ENCODE measurements at regions not wholly inside any gene's neighbourhood (a gene's known extent, or its start where the extent isn't known, plus 50 kb on each side); places are given as distances from the start of the nearest gene placed in this dataset.
"Not testable (repeated sequence)": the region's sequence is repeated elsewhere in the genome, so short reads cannot be mapped to it uniquely, and the experiment has no call there.

DNA sequence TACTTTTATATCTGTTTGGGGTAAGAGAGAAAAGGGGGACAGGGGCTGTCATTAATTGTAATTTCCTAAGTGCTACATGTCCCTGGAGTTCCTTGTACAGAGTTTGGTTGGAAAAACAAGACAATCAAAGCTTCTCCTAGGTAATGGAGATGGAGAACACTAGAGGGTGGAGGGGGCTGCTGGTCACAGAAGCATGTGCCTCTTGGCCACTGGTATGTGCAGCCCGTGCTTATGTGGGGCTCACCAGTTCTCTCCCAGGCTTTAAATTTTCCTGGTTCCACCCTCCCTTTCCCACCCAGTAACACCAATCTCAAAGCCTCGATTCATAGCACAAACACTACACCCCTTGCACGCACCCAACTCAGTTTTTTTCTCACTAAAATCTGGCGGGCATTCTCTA is 165.6 kb downstream of the SAMD5 start:
- DNase-seq (ENCODE audit: low spot score): no peak

DNA sequence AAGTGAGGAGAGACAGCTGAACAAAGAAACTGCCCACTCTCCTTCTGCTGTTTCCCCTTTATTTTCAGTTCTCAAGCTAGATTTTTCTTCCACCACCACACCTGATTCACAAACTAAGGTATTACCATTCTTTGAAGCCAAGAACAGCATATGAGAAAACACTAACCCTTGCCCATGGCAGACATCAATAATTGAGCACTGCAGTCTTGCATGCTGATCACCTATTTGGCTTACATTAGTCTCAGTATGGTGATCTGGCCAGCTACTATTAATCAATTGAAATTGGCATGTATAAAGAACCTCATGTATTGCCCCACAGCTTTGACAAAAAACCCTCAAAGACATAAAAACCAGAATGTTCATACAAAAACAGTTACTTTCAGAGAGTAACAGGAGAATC is 166.3 kb downstream of the SAMD5 start:
- no peak for DNase-seq (ENCODE audit: low spot score)

DNA sequence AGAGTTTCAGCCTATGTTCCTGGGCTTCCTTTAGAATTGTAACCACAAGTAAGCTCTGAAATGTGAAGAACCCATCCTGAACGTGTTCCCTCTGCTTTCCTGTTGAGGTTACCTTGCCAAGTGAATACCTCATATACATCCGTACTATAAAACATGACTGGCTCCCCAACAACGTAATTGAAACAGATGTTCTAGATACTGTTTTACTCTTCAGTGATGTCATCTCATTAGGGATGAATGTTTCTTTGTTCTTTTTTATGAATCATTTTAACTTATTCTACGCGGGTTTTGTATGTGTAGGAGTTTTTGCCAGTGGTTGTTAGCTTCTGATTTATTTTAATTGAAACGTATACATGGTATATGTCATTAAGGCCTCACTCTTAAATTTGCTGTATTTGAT is 166.8 kb downstream of the SAMD5 start:
- DNase-seq (ENCODE audit: low spot score): no peak

DNA sequence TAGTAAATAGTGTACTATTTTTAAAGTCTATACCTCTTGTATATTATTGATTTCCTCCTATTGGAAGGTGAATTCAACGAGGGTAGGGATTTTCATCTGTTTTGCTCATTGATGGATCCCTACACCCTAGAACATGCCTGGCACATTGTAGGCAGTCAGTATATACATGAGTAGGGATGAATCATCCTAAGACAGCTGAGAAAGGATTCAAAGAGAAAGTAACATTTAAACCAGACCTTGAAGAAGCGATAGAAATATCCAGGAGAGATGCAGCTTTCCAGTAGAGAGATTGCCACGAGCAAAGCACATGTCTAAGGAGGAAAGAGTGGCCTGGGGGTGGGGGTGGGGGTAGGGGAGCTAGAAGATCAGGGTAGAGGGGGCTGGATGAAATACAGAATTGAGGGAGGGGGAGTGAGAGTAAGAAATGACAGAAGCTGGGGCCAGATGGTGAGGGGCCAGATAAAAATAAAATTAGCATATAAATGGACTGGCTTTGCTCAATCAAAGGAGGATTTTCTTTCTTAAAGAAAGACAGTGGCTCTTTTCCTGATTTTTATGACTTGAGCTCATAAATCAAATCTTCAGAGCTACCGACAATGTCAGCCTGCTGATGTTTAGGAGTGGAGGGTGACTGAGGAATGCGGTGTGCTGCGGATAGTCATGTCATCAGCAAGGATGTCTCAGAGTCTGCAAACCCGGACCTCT is 168.2 kb downstream of the SAMD5 start:
- no peak for DNase-seq (ENCODE audit: low spot score)

DNA sequence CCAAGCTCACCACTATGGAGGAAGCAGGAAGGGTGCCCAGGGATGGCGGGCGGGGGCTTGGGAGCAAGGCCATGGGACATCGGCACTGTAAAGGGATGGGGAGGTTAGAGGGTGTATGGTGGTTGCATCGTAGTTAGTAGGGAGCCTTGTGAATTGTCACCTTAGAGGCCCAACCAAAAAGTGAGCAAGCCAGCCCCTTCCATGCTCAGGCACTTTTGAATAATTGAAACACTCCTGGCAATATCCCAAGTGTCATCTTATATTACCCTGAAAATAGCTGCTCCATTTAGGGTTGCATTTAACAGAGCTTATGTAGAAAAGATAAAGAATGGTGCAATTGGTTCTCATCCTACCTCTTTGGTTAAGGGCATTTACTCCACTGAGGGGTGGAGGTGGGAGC is 169.2 kb downstream of the SAMD5 start:
- no peak for DNase-seq (ENCODE audit: low spot score)

DNA sequence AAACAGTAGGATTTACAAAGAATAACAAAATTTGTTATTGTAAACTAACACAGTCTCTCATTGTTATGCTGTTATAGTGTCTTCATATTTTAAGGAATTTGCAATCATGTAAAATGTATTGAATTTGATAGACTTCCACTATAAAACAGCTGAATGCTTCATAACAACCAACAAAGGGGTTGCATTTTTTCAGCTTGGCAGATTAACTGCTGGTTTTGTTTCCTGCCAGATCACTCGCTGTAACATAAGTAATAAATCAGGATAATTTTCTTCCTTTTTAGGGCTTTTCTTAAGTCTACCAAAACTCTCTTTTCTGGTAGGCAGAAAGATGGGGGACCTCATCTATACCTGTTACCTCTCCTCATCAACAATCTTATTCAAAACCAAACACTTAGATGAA is 169.8 kb downstream of the SAMD5 start:
- DNase-seq (ENCODE audit: low spot score): no peak

GRCh38 chr6:147684906-147685305 is 176.4 kb downstream of the SAMD5 start:
- DNase-seq (ENCODE audit: low spot score): no peak

GRCh38 chr6:147689398-147689797 is 180.9 kb downstream of the SAMD5 start:
- no peak for DNase-seq (ENCODE audit: low spot score)

DNA sequence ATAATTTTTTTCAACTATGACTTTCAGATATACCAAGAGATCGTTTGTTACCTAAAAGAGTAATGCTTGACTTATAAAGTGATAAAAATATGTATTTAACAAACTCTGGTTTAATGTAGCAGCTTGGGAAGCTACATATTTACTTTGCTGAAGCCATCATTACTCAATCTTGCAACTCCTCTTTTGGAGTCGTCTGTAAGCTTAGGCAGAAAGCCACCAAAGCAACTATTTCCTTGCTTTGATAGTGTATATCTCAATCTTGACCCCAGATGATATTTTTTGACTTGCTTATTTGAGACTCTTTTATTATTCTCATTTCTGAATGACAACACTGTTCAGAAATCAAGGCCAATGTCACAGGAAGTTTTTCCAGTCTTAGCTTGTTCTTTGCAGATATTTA is 183.0 kb downstream of the SAMD5 start:
- no peak for DNase-seq (ENCODE audit: low spot score)

- DNase-seq (ENCODE audit: low spot score): no peak
Observed at GRCh38 chr6:147693181-147693580, 184.7 kb downstream of the SAMD5 start.

DNA sequence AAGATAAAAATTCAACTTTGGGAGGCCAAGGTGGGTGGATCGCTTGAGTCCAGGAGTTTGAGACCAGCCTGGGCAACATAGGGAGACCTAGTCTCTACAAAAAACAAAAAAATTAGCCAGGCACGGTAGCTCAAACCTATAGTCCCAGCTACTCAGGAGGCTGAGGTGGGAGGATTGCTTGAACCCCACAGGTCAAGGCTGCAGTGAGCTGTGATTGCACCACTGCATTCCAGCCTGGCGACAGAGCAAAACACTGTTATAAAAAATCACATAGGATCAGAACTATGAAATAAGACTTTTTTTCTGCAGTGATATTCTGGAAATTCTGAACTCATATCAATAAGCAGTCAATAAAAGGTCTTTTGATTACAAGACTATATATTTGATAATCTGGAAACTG is 186.1 kb downstream of the SAMD5 start:
- not testable (repeated sequence) for DNase-seq (ENCODE audit: low spot score)

DNA sequence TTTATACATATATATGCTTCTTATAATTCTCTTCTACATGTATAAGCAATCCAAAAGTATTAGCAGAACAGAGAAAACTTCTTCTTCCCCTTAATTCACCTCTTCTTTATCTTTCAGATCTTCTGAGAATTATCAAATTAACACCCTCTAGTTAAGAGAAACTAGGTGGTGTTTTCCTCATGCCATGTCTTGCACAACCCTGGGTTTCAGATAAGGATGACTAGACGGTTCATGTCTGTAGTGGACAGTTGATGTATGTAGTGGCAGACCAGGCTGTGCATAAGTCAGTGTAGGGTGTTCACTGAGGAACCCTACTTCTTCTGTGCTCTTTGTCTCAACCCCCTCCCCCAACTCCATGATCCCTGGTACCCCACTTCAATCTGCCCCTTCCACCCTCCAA is 187.3 kb downstream of the SAMD5 start:
- DNase-seq (ENCODE audit: low spot score): no peak

- no peak for DNase-seq (ENCODE audit: low spot score)
Observed at GRCh38 chr6:147699140-147699539, 190.7 kb downstream of the SAMD5 start.

- no peak for DNase-seq (ENCODE audit: low spot score)
Observed at GRCh38 chr6:147699637-147700036, 191.1 kb downstream of the SAMD5 start.

DNA sequence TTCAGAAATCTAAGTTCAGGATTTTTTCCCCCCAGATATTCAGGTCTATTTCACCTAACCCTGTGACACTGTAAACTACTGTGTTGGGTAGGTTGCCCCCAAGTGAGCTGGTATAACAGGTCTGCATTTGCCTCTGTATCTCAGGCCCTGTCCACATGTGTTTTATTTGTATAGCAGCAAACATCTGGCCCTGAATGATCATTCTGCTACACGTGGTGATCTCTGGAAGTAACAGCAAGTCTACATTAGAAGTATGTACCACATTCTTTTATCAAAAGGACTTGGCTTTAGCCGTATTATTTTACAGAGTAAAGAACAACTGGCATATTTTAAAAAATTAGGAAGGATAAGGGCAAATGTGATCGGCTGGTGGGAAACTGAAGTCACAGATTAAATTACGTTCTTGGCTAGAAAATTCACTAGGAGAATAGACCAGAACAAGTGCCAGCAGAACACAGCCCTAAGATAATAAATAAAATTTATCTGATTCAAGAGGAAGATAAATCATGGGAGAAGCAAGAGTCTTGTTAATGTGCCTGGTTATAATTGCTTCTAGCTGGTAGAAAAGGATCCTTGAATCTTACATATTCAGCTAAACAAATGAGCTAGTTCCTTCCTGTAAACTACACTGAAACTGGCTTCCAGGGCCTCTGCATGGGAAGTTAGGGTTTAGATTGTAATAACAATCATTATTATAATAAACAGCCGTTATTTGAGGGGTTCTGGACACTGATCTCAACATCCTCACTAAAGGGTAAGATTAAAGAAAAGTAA is 192.1 kb downstream of the SAMD5 start:
- no peak for DNase-seq (ENCODE audit: low spot score)

DNA sequence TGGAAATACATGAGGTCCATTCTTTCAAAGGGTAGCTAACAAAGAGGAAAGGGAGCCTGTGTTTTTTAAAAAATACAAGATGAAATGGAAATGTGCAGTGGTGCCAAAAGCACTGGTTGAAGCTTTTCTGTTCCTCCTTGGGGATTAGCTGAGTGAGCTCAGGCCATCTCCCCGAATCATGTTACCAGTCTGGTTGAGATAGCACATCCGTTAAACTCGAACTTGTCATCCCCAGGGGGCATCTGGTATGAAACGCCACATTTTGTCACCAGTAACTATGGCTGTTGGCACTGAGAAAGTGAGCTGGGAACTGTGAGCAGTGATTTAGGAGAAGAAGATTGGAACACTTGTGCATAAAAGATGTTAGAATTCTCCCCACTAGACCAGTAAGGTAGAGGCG is 196.2 kb downstream of the SAMD5 start:
- DNase-seq (ENCODE audit: low spot score): no peak

DNA sequence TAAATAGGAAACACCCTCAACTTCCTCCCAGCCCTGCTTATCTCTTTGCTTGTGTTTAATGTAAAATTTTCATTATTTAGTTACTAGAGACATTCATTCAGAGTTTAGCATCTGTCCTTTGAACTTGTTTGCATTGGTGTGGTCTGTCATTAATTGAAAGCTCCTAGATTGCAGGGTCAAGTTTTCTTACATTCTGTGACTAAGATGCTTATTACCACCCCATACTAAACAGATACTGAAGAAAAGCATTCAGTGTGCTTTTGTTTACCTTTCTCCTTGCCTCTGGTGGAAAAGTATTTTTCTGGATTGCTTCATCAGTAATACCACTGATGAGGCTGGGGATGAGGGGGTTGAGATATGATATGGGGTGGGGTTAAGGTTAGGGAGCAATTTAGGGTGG is 199.0 kb downstream of the SAMD5 start:
- no peak for DNase-seq (ENCODE audit: low spot score)

GRCh38 chr6:147708170-147708569 is 199.7 kb downstream of the SAMD5 start:
- DNase-seq (ENCODE audit: low spot score): no peak

DNA sequence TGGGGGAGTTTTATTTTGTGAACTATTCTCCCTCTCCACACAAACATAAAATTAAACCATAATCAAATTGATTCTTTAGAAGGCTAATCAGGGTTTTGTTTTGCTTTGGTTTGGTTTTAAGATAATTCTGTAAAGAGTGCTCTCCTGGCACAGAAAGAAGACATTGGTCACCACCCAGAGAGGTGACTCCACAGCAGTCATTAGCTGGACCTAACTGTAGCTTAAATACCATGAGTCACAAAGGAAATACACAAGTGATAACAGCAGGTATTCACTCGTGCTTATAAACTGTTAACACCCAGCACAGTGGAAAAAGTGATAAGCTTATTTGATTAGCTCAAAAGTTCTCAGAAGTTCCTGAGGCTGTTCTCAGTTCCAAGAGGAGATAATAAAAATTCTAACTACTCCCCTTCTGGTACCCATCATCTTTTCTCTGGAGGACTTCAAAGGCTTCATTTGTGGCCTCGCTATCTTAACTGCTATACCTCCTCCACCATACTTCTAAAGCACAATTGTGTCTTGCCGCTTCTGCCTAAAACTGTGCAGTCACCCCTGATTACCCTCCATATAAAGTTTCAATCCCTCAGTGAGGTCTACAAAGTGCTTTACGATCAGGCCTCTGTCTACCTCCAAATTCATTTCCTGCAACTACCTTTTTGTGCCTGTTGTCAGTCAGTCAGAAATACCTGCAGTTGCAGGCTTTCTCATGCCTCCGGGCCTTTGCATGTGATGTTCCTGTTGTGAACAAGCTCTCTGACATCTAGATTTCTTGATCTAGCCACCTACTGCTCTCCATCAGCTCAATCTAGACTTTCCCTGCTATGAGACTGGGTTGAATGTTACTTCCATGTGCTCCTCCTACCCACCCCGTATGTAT is 201.1 kb downstream of the SAMD5 start:
- DNase-seq (ENCODE audit: low spot score): no peak

GRCh38 chr6:147710890-147711289 is 202.4 kb downstream of the SAMD5 start:
- DNase-seq (ENCODE audit: low spot score): no peak

DNA sequence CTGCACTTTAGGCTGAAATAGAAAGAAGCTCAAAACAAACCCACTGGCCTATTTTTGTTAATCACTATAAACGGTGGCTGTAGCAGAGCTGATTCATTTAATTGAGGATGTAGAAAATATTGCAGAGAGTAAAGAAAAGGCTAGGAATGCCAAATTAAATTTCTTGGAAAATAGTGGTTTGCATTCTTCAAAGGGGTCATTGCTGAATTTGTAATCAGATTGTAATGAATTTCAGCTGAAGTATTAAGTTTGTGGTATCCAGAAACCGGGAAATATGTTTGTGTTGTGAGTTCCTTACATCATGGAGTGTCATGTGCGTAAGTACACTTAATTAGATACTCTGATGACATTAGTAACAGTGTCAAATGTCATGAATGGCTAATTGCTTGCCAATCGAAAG is 203.0 kb downstream of the SAMD5 start:
- no peak for DNase-seq (ENCODE audit: low spot score)

DNA sequence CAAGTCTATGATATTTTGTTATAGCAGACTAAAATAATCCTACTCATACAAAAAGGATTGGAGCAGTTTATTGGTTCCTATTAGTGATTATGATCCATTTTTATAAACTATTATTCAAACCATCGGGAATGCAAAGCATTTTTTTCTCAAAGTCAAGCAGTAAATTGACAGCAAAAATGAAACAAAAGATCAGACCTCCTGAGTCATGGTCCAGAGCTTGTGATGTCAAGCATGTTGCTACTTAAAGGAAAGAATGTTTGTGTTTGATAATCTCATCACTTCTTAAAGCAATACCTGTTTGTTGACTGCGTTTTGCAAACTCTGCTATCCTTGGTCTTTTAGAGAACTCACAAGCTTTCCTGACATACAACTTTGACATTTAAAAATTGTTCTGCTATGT is 204.4 kb downstream of the SAMD5 start:
- no peak for DNase-seq (ENCODE audit: low spot score)

GRCh38 chr6:147715035-147715434 is 206.5 kb downstream of the SAMD5 start:
- DNase-seq (ENCODE audit: low spot score): no peak

Measured in CD4-positive, alpha-beta T cell treated with Interleukin-6 at 100 ng/mL for 8 hours (primary cell).